ENCODE measurements at regions not wholly inside any gene's neighbourhood (a gene's known extent, or its start where the extent isn't known, plus 50 kb on each side); places are given as distances from the start of the nearest gene placed in this dataset.

DNA sequence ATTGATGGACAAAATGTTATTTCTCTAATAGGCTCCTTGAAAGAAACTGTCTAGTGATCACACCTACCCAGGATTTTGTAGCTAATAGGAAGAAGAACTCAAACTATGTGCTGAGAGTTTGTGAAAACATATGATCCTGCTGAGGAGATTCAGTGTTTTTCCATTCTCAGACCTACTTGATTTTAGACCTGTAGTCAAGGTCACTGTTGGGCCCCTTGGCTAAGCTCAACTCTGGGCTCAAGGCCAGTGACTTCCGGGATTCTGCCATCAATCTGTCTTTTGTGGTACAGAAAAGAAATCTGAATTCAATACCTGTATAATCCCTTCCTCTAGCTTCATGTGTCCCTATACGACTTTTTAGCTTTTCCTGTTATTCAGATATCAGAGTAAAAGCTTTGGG, 79.7 kb upstream of the FERD3L start:
- TF ChIP-seq, protein P1, sequence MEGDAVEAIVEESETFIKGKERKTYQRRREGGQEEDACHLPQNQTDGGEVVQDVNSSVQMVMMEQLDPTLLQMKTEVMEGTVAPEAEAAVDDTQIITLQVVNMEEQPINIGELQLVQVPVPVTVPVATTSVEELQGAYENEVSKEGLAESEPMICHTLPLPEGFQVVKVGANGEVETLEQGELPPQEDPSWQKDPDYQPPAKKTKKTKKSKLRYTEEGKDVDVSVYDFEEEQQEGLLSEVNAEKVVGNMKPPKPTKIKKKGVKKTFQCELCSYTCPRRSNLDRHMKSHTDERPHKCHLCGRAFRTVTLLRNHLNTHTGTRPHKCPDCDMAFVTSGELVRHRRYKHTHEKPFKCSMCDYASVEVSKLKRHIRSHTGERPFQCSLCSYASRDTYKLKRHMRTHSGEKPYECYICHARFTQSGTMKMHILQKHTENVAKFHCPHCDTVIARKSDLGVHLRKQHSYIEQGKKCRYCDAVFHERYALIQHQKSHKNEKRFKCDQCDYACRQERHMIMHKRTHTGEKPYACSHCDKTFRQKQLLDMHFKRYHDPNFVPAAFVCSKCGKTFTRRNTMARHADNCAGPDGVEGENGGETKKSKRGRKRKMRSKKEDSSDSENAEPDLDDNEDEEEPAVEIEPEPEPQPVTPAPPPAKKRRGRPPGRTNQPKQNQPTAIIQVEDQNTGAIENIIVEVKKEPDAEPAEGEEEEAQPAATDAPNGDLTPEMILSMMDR (IDR thresholded peaks at IDR 0.05; ENCODE audit: insufficient read depth, low read depth, low read length, missing control alignments) = no peak
- DNase-seq (ENCODE audit: low read depth) = no peak
- no peak overlapping the region for H3K4me3 ChIP-seq (ENCODE audit: low read depth, low read length)

DNA sequence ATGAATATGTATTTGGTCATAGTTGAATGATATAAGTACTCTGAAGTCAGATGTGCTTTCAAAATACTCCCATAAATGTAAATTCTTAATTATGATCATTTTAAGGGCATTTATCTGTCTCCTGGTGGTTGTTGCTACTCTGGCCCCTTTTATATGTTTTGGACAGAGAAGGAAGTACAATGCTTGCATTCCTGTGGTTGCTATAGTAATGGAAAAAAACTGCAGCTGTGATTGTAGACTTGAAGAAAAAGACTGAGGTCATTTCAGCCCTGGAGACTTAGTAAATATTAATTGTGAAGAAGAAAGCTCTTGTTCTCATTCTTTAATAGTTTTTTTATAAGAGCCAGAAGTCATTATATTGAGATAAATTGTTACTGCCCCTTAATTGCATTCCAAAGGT, 70.2 kb upstream of the FERD3L start:
- H3K4me3 ChIP-seq (ENCODE audit: low read depth, low read length) = no peak overlapping the region
- TF ChIP-seq, protein P1 (IDR thresholded peaks at IDR 0.05; ENCODE audit: insufficient read depth, low read depth, low read length, missing control alignments) = no peak
- DNase-seq (ENCODE audit: low read depth) = no peak

DNA sequence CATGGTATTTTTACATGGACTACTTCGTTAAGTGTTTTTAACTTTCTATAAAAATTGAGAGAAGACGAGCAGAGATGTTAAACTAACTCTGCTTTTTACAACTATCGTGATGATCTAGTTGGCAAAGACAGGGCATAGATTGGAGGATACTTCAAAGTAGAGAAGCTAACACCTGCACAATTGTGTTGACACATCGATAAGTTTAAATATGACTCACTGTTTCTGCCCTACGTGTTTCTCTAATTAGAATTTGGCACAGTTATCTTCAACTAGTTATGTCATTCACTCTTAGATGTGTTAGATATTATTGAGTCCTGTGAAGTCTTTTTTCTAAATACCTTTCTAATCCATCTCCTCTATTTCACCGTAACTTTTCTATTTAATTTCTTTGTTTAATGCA, 68.5 kb upstream of the FERD3L start:
- no peak for DNase-seq (ENCODE audit: low read depth)
- no peak overlapping the region for H3K4me3 ChIP-seq (ENCODE audit: low read depth, low read length)
- TF ChIP-seq, protein P1 (IDR thresholded peaks at IDR 0.05; ENCODE audit: insufficient read depth, low read depth, low read length, missing control alignments) = no peak

DNA sequence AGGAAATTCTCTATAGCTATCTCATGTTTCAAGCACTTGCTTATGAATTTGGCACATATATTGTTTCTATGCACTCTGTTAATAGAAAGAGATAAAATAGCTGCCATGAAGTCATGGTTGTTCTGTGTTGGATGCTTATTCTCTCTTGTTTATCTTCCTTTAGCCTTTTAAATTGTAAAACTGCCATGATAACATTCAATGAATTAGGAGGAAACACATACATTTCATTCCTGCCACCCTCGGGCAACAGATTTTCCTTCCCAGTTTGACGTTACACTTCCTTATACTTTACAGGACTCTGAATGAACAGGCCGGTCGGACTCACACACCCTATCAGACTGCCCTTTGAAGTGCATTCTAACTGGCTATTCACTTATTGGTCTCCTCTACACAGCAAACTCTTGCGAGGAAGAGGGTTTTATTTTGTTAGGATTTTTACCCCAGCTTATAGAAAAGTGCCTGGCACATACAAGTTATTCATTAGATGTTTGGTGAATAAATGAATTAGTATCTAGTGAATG, 65.7 kb upstream of the FERD3L start:
- no peak overlapping the region for H3K4me3 ChIP-seq (ENCODE audit: low read depth, low read length)
- no peak for DNase-seq (ENCODE audit: low read depth)
- TF ChIP-seq, protein P1 (IDR thresholded peaks at IDR 0.05; ENCODE audit: insufficient read depth, low read depth, low read length, missing control alignments) = no peak

DNA sequence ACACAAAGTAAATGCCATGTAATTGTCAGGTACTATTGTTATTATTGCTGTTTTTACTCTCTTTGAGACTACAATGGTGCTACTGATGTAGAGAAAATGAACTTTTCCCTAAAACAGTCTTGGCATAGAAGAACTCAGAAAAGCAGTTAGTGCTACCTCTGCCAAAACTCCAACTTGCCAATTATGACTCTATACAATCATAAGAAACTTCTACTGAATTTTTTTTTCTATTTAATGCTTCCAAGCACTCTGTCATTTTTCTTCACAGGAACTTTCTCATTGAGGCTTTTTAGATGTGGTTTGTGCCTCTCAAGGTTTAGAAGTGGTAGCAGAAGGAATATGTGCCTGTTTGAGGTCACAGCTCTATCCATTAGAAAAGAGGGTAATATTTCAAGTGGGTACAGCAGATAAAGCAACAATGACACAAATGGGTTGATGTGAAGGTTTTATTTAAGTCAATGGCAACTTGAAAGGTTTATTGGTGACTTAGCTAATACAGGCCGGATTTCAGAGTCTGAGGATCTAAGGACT, 64.0 kb upstream of the FERD3L start:
- TF ChIP-seq, protein P1 (IDR thresholded peaks at IDR 0.05; ENCODE audit: insufficient read depth, low read depth, low read length, missing control alignments) = no peak
- H3K4me3 ChIP-seq (ENCODE audit: low read depth, low read length) = no peak overlapping the region
- DNase-seq (ENCODE audit: low read depth) = no peak

DNA sequence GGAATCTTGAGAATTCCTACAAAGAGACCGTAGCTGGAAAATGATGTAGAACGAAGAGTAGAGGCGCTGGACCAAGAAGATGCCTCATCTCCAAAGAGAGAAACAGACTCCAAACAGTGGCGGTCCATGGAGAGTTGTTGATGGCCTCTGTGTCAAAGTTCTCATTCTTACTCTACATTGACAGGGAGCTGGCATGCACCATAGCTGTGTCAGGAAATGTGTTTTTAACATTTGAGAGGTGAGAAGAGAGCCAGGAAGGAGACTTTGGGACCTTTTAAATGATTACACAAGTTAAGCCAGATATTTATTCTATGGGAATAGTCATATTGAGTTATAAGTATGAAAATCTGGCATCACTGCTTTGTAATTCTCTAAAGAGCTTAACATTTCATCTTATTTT, 61.5 kb upstream of the FERD3L start:
- no peak overlapping the region for H3K4me3 ChIP-seq (ENCODE audit: low read depth, low read length)
- no peak for DNase-seq (ENCODE audit: low read depth)
- TF ChIP-seq, protein P1 (IDR thresholded peaks at IDR 0.05; ENCODE audit: insufficient read depth, low read depth, low read length, missing control alignments) = no peak

DNA sequence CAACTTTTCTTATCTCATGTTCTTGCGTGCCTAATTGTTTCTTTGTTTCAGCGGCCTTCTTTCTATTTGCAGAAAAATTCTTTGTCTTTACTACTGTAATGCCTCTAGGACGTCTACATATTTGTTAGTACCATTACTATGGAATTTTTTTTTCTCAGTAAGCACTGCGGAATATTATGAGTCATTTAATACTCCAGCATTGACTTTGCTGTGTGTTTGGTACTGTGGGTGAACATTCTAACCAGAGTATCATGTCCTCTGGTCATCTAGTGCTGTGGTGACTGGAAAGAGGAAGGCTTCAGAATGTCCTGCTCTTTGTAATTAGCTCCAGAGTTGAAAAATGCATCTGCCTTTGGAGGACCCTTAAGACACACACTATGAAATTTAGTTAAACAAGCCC, 58.5 kb upstream of the FERD3L start:
- DNase-seq (ENCODE audit: low read depth) = no peak
- TF ChIP-seq, protein P1 (IDR thresholded peaks at IDR 0.05; ENCODE audit: insufficient read depth, low read depth, low read length, missing control alignments) = no peak
- no peak overlapping the region for H3K4me3 ChIP-seq (ENCODE audit: low read depth, low read length)

Measured in GM12865 (cell line).